CD4-positive, alpha-beta T cell treated with Interleukin-17A for 4 hours (primary cell): ENCODE measurements at regions not wholly inside any gene's neighbourhood (a gene's known extent, or its start where the extent isn't known, plus 50 kb on each side); places are given as distances from the start of the nearest gene placed in this dataset.
"Not testable (repeated sequence)": the region's sequence is repeated elsewhere in the genome, so short reads cannot be mapped to it uniquely, and the experiment has no call there.

Source experiments
- DNase-seq: peaks from one replicate; pipeline ENCODE4 v3.0.0-alpha.2; 2020; ENCODE audit warnings: mixed read lengths

GRCh38 chr1:112817555-112818373 is 102.6 kb upstream of the PPM1J start:
- no peak for DNase-seq

- no peak for DNase-seq
These were observed 100.2 kb upstream of the PPM1J start for GRCh38 chr1:112815376-112815775.

GRCh38 chr1:112814645-112815044 is 99.5 kb upstream of the PPM1J start:
- not testable (repeated sequence) for DNase-seq

- peak; percentile 70 for DNase-seq
These were observed 93.9 kb upstream of the PPM1J start for GRCh38 chr1:112808861-112809684.

GRCh38 chr1:112807999-112808398 is 92.9 kb upstream of the PPM1J start:
- no peak for DNase-seq

- DNase-seq = no peak
These were observed 92.0 kb upstream of the PPM1J start for GRCh38 chr1:112807117-112807516.

GRCh38 chr1:112806090-112806642 is 91.0 kb upstream of the PPM1J start:
- no peak for DNase-seq

GRCh38 chr1:112805155-112805853 is 90.2 kb upstream of the PPM1J start:
- DNase-seq = no peak

GRCh38 chr1:112803906-112804762 is 89.0 kb upstream of the PPM1J start:
- peak; percentile 49 for DNase-seq

- no peak for DNase-seq
These were observed 85.2 kb upstream of the PPM1J start for GRCh38 chr1:112800289-112800688.

- DNase-seq = no peak
These were observed 83.2 kb upstream of the PPM1J start for GRCh38 chr1:112798292-112798691.

GRCh38 chr1:112797224-112797623 is 82.1 kb upstream of the PPM1J start:
- DNase-seq = no peak

GRCh38 chr1:112794654-112795239 is 79.6 kb upstream of the PPM1J start:
- DNase-seq = no peak

GRCh38 chr1:112793631-112794565 is 78.8 kb upstream of the PPM1J start:
- no peak for DNase-seq

- DNase-seq = no peak
These were observed 76.6 kb upstream of the PPM1J start for GRCh38 chr1:112791723-112792104.

- DNase-seq = no peak
These were observed 76.0 kb upstream of the PPM1J start for GRCh38 chr1:112790920-112791722.

- no peak for DNase-seq
These were observed 73.4 kb upstream of the PPM1J start for GRCh38 chr1:112788561-112788960.

GRCh38 chr1:112788054-112788453 is 72.9 kb upstream of the PPM1J start:
- DNase-seq = no peak

GRCh38 chr1:112783059-112783458 is 67.9 kb upstream of the PPM1J start:
- DNase-seq = no peak
